Loucy (cell line): ENCODE measurements at regions not wholly inside any gene's neighbourhood (a gene's known extent, or its start where the extent isn't known, plus 50 kb on each side); places are given as distances from the start of the nearest gene placed in this dataset.

Source experiments
- CTCF ChIP-seq: fragments of 200-600 bp; sonication (generic); conservative IDR thresholded peaks from 2 replicates; pipeline ENCODE4 v1.5.1; 2014; ENCODE audit warnings: mild to moderate bottlenecking, antibody characterized with exemption, low read length
- EZH2phosphoT487 ChIP-seq: fragments of 200-600 bp; IDR thresholded peaks from 2 replicates; pipeline ENCODE4 v1.6.1; 2018; ENCODE audit warnings: antibody characterized with exemption, mild to moderate bottlenecking, moderate library complexity, borderline replicate concordance

GRCh38 chr5:168046163-168046562, 245.3 kb upstream of the WWC1 start:
- TF ChIP-seq CTCF (no peak), EZH2phosphoT487 (no peak)
